ENCODE measurements at regions not wholly inside any gene's neighbourhood (a gene's known extent, or its start where the extent isn't known, plus 50 kb on each side); places are given as distances from the start of the nearest gene placed in this dataset.
"Not testable (repeated sequence)": the region's sequence is repeated elsewhere in the genome, so short reads cannot be mapped to it uniquely, and the experiment has no call there.

GRCh38 chr7:81285142-81285871 lies 366.5 kb upstream of the SEMA3C start:
- DNase-seq (ENCODE audit: low read depth): no peak

GRCh38 chr7:81284576-81284975 lies 365.7 kb upstream of the SEMA3C start:
- no peak for DNase-seq (ENCODE audit: low read depth)

GRCh38 chr7:81280531-81280930 lies 361.7 kb upstream of the SEMA3C start:
- DNase-seq (ENCODE audit: low read depth): no peak

- DNase-seq (ENCODE audit: low read depth): no peak
Observed at GRCh38 chr7:81277691-81278090, 358.8 kb upstream of the SEMA3C start.

- DNase-seq (ENCODE audit: low read depth): no peak
Observed at GRCh38 chr7:81273601-81274397, 354.9 kb upstream of the SEMA3C start.

- DNase-seq (ENCODE audit: low read depth): no peak
Observed at GRCh38 chr7:81272176-81272575, 353.3 kb upstream of the SEMA3C start.

GRCh38 chr7:81268551-81268950 lies 349.7 kb upstream of the SEMA3C start:
- no peak for DNase-seq (ENCODE audit: low read depth)

- no peak for DNase-seq (ENCODE audit: low read depth)
Observed at GRCh38 chr7:81267508-81267907, 348.7 kb upstream of the SEMA3C start.

GRCh38 chr7:81264116-81264515 lies 345.3 kb upstream of the SEMA3C start:
- DNase-seq (ENCODE audit: low read depth): no peak

- DNase-seq (ENCODE audit: low read depth): no peak
Observed at GRCh38 chr7:81260152-81260551, 341.3 kb upstream of the SEMA3C start.

GRCh38 chr7:81256991-81257390 lies 338.1 kb upstream of the SEMA3C start:
- no peak for DNase-seq (ENCODE audit: low read depth)

- DNase-seq (ENCODE audit: low read depth): no peak
Observed at GRCh38 chr7:81248420-81248819, 329.6 kb upstream of the SEMA3C start.

GRCh38 chr7:81247364-81247763 lies 328.5 kb upstream of the SEMA3C start:
- not testable (repeated sequence) for DNase-seq (ENCODE audit: low read depth)

- no peak for DNase-seq (ENCODE audit: low read depth)
Observed at GRCh38 chr7:81245353-81245752, 326.5 kb upstream of the SEMA3C start.

- peak; percentile 26 for DNase-seq (ENCODE audit: low read depth)
Observed at GRCh38 chr7:81244224-81244623, 325.4 kb upstream of the SEMA3C start.

- no peak for DNase-seq (ENCODE audit: low read depth)
Observed at GRCh38 chr7:81236560-81236959, 317.7 kb upstream of the SEMA3C start.

GRCh38 chr7:81235997-81236396 lies 317.1 kb upstream of the SEMA3C start:
- DNase-seq (ENCODE audit: low read depth): no peak

- no peak for DNase-seq (ENCODE audit: low read depth)
Observed at GRCh38 chr7:81234896-81235295, 316.0 kb upstream of the SEMA3C start.

- DNase-seq (ENCODE audit: low read depth): no peak
Observed at GRCh38 chr7:81233208-81233940, 314.5 kb upstream of the SEMA3C start.

- no peak for DNase-seq (ENCODE audit: low read depth)
Observed at GRCh38 chr7:81232084-81232799, 313.4 kb upstream of the SEMA3C start.

GRCh38 chr7:81231301-81231838 lies 312.5 kb upstream of the SEMA3C start:
- DNase-seq (ENCODE audit: low read depth): peak; percentile 61

GRCh38 chr7:81226234-81226633 lies 307.4 kb upstream of the SEMA3C start:
- no peak for DNase-seq (ENCODE audit: low read depth)
